Keratinocyte (primary cell): ENCODE measurements at regions not wholly inside any gene's neighbourhood (a gene's known extent, or its start where the extent isn't known, plus 50 kb on each side); places are given as distances from the start of the nearest gene placed in this dataset.

Experiments used
- DNase-seq: peaks from one replicate; pipeline ENCODE4 v3.0.0-alpha.2; 2011; ENCODE audit warnings: low read depth, missing footprints, low spot score
- FAIRE-seq: peaks from 2 replicates; lab custom pipeline; 2011; peaks lifted over from hg19 to GRCh38; lab: Jason Lieb, UNC
- H2AFZ ChIP-seq: 2 replicates; pipeline ENCODE4 v1.6.0; 2012; ENCODE audit warnings: low read length, control low read depth, inconsistent platforms; ENCODE audit not compliant: control insufficient read depth
- H3K27ac ChIP-seq: 2 replicates; pipeline ENCODE4 v1.5.1; 2011; ENCODE audit warnings: low read length; ENCODE audit not compliant: control insufficient read depth, insufficient read depth
- H3K27me3 ChIP-seq: 3 replicates; pipeline ENCODE4 v1.6.0; 2011; ENCODE audit warnings: low read length; ENCODE audit not compliant: control insufficient read depth, insufficient read depth; ENCODE audit errors: extremely low read depth
- H3K36me3 ChIP-seq, 2 experiments: 2 replicates in 1 of 2; 3 replicates in 1 of 2; pipeline ENCODE4 v1.5.1; 2011; ENCODE audit warnings: low read length in 2 of 2, mild to moderate bottlenecking in 1 of 2; ENCODE audit not compliant: control insufficient read depth in 2 of 2, insufficient read depth in 2 of 2; ENCODE audit errors: extremely low read depth in 1 of 2
- H3K4me1 ChIP-seq: 3 replicates; pipeline ENCODE4 v1.5.1; 2011; ENCODE audit warnings: low read length; ENCODE audit not compliant: control insufficient read depth, insufficient read depth; ENCODE audit errors: extremely low read depth
- H3K4me2 ChIP-seq: 3 replicates; pipeline ENCODE4 v1.6.0; 2011; ENCODE audit warnings: low read depth, low read length; ENCODE audit not compliant: control insufficient read depth, insufficient read depth; ENCODE audit errors: extremely low read depth
- H3K4me3 ChIP-seq, 3 experiments: fragments of 200-600 bp in 1 of 3; sonication (generic) in 1 of 3; 2 replicates in 2 of 3; 3 replicates in 1 of 3; pipeline ENCODE4 v1.5.1; 2011 to 2016; ENCODE audit warnings: low read length in 3 of 3, mild to moderate bottlenecking in 3 of 3, control low read depth in 2 of 3, inconsistent platforms in 1 of 3, low read depth in 1 of 3, mixed read lengths in 1 of 3, mixed run types in 1 of 3, moderate library complexity in 1 of 3; ENCODE audit not compliant: control insufficient read depth in 2 of 3, insufficient read depth in 2 of 3; ENCODE audit errors: extremely low read depth in 1 of 3
- H3K79me2 ChIP-seq: 2 replicates; pipeline ENCODE4 v1.6.0; 2012; ENCODE audit warnings: low read length; ENCODE audit not compliant: control insufficient read depth, insufficient read depth
- H3K9ac ChIP-seq: 3 replicates; pipeline ENCODE4 v1.6.0; 2011; ENCODE audit warnings: low read length; ENCODE audit not compliant: control insufficient read depth, insufficient read depth; ENCODE audit errors: extremely low read depth
- H3K9me1 ChIP-seq: 3 replicates; pipeline ENCODE4 v1.6.0; 2011; ENCODE audit warnings: low read length; ENCODE audit not compliant: control insufficient read depth, insufficient read depth; ENCODE audit errors: extremely low read depth
- H3K9me3 ChIP-seq: 2 replicates; pipeline ENCODE4 v1.5.1; 2012; ENCODE audit warnings: low read depth, low read length; ENCODE audit not compliant: control insufficient read depth
- H4K20me1 ChIP-seq: 3 replicates; pipeline ENCODE4 v1.6.0; 2011; ENCODE audit warnings: low read length; ENCODE audit not compliant: control insufficient read depth, insufficient read depth; ENCODE audit errors: extremely low read depth
- CTCF ChIP-seq, 3 experiments: IDR thresholded peaks in 1 of 3; conservative IDR thresholded peaks in 1 of 3; optimal IDR thresholded peaks in 1 of 3; 2 replicates in 2 of 3; 3 replicates in 1 of 3; pipeline versions ENCODE3 to v1.5.1; 2011; ENCODE audit warnings: low read length in 3 of 3, mild to moderate bottlenecking in 3 of 3, moderate library complexity in 2 of 3, control low read depth in 1 of 3, inconsistent platforms in 1 of 3; ENCODE audit not compliant: insufficient read depth in 2 of 3; ENCODE audit errors: extremely low read depth in 1 of 3
- EZH2 ChIP-seq: IDR thresholded peaks from one replicate; pipeline ENCODE4 v1.6.1; 2012; ENCODE audit warnings: inconsistent platforms, mild to moderate bottlenecking, low read length, moderate library complexity
- dilution Hi-C: fragments of 300-500 bp; cut with MboI; formaldehyde crosslinking; loops from one replicate; pipeline ENCODE4 v1.7.0; 2020; ENCODE audit warnings: low sequenced_read_pairs; ENCODE audit not compliant: extremely low pct_ligation_motif_present

GRCh38 chr3:146845361-146845760 lies 240.2 kb upstream of the PLSCR5 start:
- Histone ChIP-seq H3K9ac (no peak overlapping the region), H3K36me3 (no peaks in the 10 kb centered on the region), H3K27ac (no peak overlapping the region), H3K9me3 (no peaks in the 10 kb centered on the region), H3K4me1 (no peaks in the 10 kb centered on the region), H2AFZ (no peak overlapping the region), H3K4me3 (no peak overlapping the region), H3K4me2 (no peak overlapping the region), H3K9me1 (no peaks in the 10 kb centered on the region), H3K27me3 (no peaks in the 10 kb centered on the region), H4K20me1 (no peaks in the 10 kb centered on the region), H3K79me2 (no peaks in the 10 kb centered on the region)
- dilution Hi-C loops, result no loop called here
- TF ChIP-seq EZH2 (no peak), CTCF (optimal IDR thresholded peaks at IDR 0.05 in 1 of 3, IDR thresholded peaks at IDR 0.05 in 1 of 3, conservative IDR thresholded peaks at IDR 0.05 in 1 of 3; ENCODE audit: extremely low read depth in 1 of 3, insufficient read depth in 2 of 3, low read length in 3 of 3) (no peak)
- FAIRE-seq (no peak), DNase-seq (no peak)

- H3K9me3 ChIP-seq, result no peaks in the 10 kb centered on the region
- TF ChIP-seq EZH2 (no peak), CTCF (optimal IDR thresholded peaks at IDR 0.05 in 1 of 3, IDR thresholded peaks at IDR 0.05 in 1 of 3, conservative IDR thresholded peaks at IDR 0.05 in 1 of 3; ENCODE audit: extremely low read depth in 1 of 3, insufficient read depth in 2 of 3, low read length in 3 of 3) (no peak)
- FAIRE-seq (no peak), DNase-seq (no peak)
- H3K27me3 ChIP-seq, result no peaks in the 10 kb centered on the region
- no peaks in the 10 kb centered on the region for H3K79me2 ChIP-seq
- no peak overlapping the region for H3K9ac ChIP-seq
- H3K27ac ChIP-seq, result no peak overlapping the region
- no peak overlapping the region for H3K4me3 ChIP-seq
- no peaks in the 10 kb centered on the region for H3K4me1 ChIP-seq
- dilution Hi-C loops, result no loop called here
- no peak overlapping the region for H3K4me2 ChIP-seq
- H3K36me3 ChIP-seq, result no peaks in the 10 kb centered on the region
- H3K9me1 ChIP-seq, result no peaks in the 10 kb centered on the region
- no peak overlapping the region for H2AFZ ChIP-seq
- H4K20me1 ChIP-seq, result no peaks in the 10 kb centered on the region
Observed at GRCh38 chr3:146843476-146843875, 238.3 kb upstream of the PLSCR5 start.
